Dendritic cell treated with granulocyte-macrophage colony-stimulating factor and Interleukin-4, amounts not matched to agents 40 ng/mL and 50 ng/mL, for 4 days (primary cell): ENCODE measurements at regions not wholly inside any gene's neighbourhood (a gene's known extent, or its start where the extent isn't known, plus 50 kb on each side); places are given as distances from the start of the nearest gene placed in this dataset.
"Not testable (repeated sequence)": the region's sequence is repeated elsewhere in the genome, so short reads cannot be mapped to it uniquely, and the experiment has no call there.

Source experiments
- H3K27ac Mint-ChIP-seq: one replicate; pipeline ENCODE4 v1.8.0; 2022; ENCODE audit warnings: mild to moderate bottlenecking, mixed read lengths
- H3K27me3 Mint-ChIP-seq: one replicate; pipeline ENCODE4 v1.8.0; 2022; ENCODE audit warnings: mild to moderate bottlenecking, mixed read lengths
- H3K36me3 Mint-ChIP-seq: one replicate; pipeline ENCODE4 v1.8.0; 2022; ENCODE audit warnings: low read depth, mixed read lengths
- H3K4me1 Mint-ChIP-seq: one replicate; pipeline ENCODE4 v1.8.0; 2022; ENCODE audit warnings: low read depth, mixed read lengths
- H3K4me3 Mint-ChIP-seq: one replicate; pipeline ENCODE4 v1.8.0; 2022; ENCODE audit warnings: mild to moderate bottlenecking, moderate library complexity, mixed read lengths
- H3K9me3 Mint-ChIP-seq: one replicate; pipeline ENCODE4 v1.8.0; 2022; ENCODE audit warnings: mixed read lengths
- intact Hi-C: fragments of 100-400 bp; cut with micrococcal nuclease; formaldehyde crosslinking; loops from one replicate; pipeline ENCODE4 v1.15.0; 2022

DNA sequence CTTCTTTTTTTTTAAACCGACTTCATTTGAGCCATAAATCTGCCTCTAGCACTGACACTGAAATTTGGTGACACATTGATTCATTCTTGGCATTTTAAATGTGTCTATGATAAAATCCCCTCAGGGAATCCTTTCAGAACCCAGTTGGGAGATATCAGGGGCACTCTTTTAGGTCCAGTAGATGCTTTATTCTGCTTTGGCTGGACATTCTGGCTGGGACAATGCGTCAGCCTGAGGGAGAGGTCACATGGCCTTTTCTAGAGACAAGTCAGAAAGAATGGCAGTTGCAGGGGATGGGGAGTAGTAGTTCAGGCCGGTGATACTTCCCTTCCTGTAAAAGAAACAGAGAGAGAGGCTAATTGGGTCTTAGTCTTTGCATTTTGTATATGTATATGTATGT is 63.1 kb downstream of the TRIM43 start:
- H3K4me1 Mint-ChIP-seq, H3K27me3 Mint-ChIP-seq, intact Hi-C loops, H3K36me3 Mint-ChIP-seq, H3K9me3 Mint-ChIP-seq, H3K4me3 Mint-ChIP-seq, H3K27ac Mint-ChIP-seq: not testable (repeated sequence)

- H3K27me3 Mint-ChIP-seq, H3K4me1 Mint-ChIP-seq, intact Hi-C loops, H3K9me3 Mint-ChIP-seq, H3K4me3 Mint-ChIP-seq, H3K27ac Mint-ChIP-seq, H3K36me3 Mint-ChIP-seq: not testable (repeated sequence)
These were observed 64.8 kb downstream of the TRIM43 start for GRCh38 chr2:95656553-95656952.

DNA sequence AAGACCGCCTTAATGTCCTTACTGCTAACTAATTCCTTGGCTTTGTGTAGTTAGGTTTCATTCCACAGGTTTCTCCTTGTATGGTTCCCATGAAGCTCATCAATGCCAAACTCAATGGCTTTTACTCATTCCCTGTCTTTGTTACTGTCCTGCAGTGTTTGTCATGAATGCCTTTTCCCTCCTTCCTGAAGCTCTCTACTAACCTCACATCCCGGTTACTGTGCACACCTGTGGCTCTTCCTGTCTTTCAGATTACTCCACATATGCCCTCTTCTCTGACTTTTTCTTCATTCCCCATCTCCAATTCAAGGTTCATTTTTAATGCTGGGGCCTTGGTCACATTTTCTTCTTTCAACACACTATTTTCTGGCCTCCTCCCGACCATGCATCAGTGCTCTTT is 66.1 kb downstream of the TRIM43 start:
- H3K4me3 Mint-ChIP-seq, H3K27ac Mint-ChIP-seq, H3K9me3 Mint-ChIP-seq, H3K36me3 Mint-ChIP-seq, intact Hi-C loops, H3K4me1 Mint-ChIP-seq, H3K27me3 Mint-ChIP-seq: not testable (repeated sequence)

GRCh38 chr2:95660766-95661562 is 69.2 kb downstream of the TRIM43 start:
- not testable (repeated sequence) for H3K4me3 Mint-ChIP-seq, H3K27ac Mint-ChIP-seq

DNA sequence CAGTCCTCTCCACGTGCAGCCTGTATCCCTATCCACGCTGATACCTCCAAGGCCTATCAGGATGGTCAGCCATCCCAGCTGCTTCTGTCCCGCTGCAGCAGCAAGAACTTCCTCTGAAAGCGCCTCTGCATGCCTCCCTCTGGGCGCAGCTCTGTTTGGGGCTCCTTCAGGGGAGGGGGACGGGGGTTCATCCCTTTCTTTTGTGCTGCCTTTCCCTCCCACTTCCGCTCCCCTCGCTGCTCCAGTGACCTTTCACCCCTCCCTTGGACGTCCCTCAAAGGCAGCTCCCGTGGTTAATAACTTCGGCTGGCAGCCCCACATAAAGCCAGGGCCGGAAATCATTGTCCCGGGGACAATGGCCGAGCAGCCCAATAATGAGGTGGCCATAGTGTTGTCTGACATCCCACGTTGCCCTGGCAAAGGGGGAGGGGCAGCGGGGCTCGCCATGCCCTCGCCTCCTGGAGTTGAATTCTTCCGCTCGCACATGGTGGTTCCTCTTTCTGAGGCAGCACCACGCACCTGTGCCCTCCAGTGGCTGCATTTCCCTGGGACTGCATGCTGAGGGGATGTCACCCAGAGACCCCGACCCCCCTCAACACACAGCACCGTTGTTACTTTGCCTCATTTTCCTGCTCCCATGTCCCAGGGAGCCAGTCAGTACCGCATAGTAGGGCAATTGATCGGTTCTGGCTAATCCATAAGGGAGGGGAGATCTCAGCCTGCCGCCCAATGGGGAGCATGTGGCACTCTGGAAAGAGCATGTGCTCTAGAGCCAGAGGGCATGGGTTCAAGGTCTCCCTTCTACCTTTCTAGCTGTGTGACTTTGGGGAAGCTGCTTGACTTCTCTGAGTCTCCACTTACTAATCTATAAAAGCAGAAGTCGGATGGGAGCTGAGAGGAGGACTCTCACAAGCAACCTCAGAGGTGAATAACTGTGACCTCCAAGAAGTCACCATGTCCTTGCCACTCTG is 72.0 kb downstream of the TRIM43 start:
- H3K27me3 Mint-ChIP-seq, H3K27ac Mint-ChIP-seq, intact Hi-C loops, H3K4me3 Mint-ChIP-seq, H3K4me1 Mint-ChIP-seq, H3K36me3 Mint-ChIP-seq, H3K9me3 Mint-ChIP-seq: not testable (repeated sequence)

More at GRCh38 chr2:95660766-95661562, 69.2 kb downstream of the TRIM43 start:
- H3K36me3 Mint-ChIP-seq, H3K27me3 Mint-ChIP-seq, intact Hi-C loops, H3K9me3 Mint-ChIP-seq, H3K4me1 Mint-ChIP-seq: not testable (repeated sequence)

- intact Hi-C loops, H3K27ac Mint-ChIP-seq, H3K4me3 Mint-ChIP-seq, H3K27me3 Mint-ChIP-seq, H3K9me3 Mint-ChIP-seq, H3K36me3 Mint-ChIP-seq, H3K4me1 Mint-ChIP-seq: not testable (repeated sequence)
These were observed 74.8 kb downstream of the TRIM43 start for GRCh38 chr2:95666636-95667035.

DNA sequence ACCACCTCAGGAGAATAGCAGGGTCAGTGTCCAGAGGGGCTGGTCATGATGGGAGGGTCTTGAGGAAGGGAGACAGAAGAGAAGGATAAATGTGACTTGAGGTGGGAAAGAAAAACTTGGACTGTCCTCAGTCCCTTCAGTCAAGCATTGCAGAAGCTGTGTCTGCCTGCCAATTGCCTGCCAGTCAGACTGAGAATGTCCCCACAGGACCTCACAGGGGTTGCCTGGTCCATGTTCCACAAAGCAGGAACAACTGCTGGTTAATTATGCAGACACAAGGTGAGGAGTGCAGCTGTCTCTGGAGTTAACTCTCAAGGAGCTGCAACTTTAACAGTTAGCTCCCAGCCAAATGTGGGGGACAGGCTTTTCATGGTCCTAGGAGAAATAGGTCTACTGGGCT is 75.7 kb downstream of the TRIM43 start:
- peaks cover 6% of the 10 kb centered on the region for H3K27me3 Mint-ChIP-seq
- no peaks in the 10 kb centered on the region for H3K9me3 Mint-ChIP-seq
- H3K36me3 Mint-ChIP-seq: no peaks in the 10 kb centered on the region
- H3K27ac Mint-ChIP-seq: no peak overlapping the region
- intact Hi-C loops: no loop called here
- no peak overlapping the region for H3K4me3 Mint-ChIP-seq
- H3K4me1 Mint-ChIP-seq: peaks cover 7% of the 10 kb centered on the region

- H3K27me3 Mint-ChIP-seq, intact Hi-C loops, H3K4me3 Mint-ChIP-seq, H3K36me3 Mint-ChIP-seq, H3K9me3 Mint-ChIP-seq, H3K4me1 Mint-ChIP-seq, H3K27ac Mint-ChIP-seq: not testable (repeated sequence)
These were observed 77.1 kb downstream of the TRIM43 start for GRCh38 chr2:95668934-95669333.

- peaks cover 7% of the 10 kb centered on the region for H3K4me1 Mint-ChIP-seq
- no peaks in the 10 kb centered on the region for H3K36me3 Mint-ChIP-seq
- peaks cover 7% of the 10 kb centered on the region for H3K27me3 Mint-ChIP-seq
- H3K4me3 Mint-ChIP-seq: no peak overlapping the region
- H3K27ac Mint-ChIP-seq: no peak overlapping the region
- no peaks in the 10 kb centered on the region for H3K9me3 Mint-ChIP-seq
- intact Hi-C loops: no loop called here
These were observed 77.7 kb downstream of the TRIM43 start for GRCh38 chr2:95669441-95669991.

- intact Hi-C loops: no loop called here
- no peak overlapping the region for H3K4me3 Mint-ChIP-seq
- H3K36me3 Mint-ChIP-seq: no peaks in the 10 kb centered on the region
- H3K27me3 Mint-ChIP-seq: peaks cover 7% of the 10 kb centered on the region
- H3K9me3 Mint-ChIP-seq: no peaks in the 10 kb centered on the region
- no peak overlapping the region for H3K27ac Mint-ChIP-seq
- peaks cover 7% of the 10 kb centered on the region for H3K4me1 Mint-ChIP-seq
These were observed 78.4 kb downstream of the TRIM43 start for GRCh38 chr2:95670167-95670566.

DNA sequence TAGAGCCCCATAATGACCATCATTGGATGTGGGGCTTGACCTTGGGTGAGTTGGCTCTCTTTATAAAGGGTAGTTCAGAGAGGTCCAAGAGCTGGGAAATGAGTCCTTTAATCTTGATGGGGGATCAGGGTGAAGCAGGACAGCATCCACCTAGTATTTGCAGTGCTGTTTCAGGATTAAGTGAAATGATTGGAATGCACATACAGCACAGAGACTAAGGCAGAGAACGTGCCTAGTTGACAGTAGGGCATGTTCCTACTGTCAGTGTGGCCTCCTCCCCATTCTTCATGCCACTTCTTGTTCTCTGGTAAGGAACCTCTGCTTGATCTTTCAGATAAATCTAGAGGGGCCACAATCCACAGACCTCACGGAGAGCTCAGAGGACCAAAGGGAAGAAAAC is 78.9 kb downstream of the TRIM43 start:
- intact Hi-C loops: no loop called here
- H3K36me3 Mint-ChIP-seq: no peaks in the 10 kb centered on the region
- H3K9me3 Mint-ChIP-seq: no peaks in the 10 kb centered on the region
- peaks cover 7% of the 10 kb centered on the region for H3K27me3 Mint-ChIP-seq
- no peak overlapping the region for H3K4me3 Mint-ChIP-seq
- H3K27ac Mint-ChIP-seq: no peak overlapping the region
- H3K4me1 Mint-ChIP-seq: peaks cover 7% of the 10 kb centered on the region

DNA sequence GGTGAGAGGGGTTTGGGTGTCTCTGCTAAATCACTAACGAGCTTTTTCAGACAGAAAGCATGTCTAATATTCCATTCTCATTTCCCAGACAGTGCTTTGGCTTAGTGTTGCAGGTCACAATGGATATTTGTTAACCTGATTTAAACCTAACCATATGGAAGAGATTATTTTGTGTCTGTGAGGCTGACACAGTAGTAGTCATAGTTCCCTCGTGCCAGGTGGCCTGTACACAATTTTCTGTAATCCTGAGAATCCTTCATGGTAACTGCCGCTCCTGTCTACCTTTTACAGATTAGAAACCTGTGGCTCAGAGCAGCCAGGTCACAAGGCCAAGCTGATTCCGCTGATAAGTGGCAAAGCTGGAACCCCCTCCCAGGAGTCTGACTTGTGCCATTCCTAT is 79.4 kb downstream of the TRIM43 start:
- H3K36me3 Mint-ChIP-seq, intact Hi-C loops, H3K4me1 Mint-ChIP-seq, H3K4me3 Mint-ChIP-seq, H3K27me3 Mint-ChIP-seq, H3K9me3 Mint-ChIP-seq, H3K27ac Mint-ChIP-seq: not testable (repeated sequence)

DNA sequence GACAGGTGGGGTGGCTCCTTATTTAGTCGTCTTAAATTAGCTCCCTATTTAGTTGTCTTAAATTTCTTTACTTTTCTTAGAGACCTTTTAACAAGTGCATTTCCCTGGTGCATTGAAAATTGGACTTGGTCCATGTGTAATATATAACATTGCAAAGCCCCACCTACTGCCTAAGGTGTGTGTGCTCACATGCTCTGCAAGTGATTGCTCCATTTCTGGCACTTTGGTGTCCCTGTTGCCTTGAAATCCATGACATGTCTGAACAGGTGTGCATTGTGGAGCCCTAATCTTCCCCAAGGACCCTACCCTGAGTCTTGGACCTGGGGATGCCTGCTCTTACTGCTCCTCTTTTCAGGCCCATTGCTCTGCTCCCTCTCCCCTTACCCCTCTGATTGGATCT is 80.2 kb downstream of the TRIM43 start:
- H3K27me3 Mint-ChIP-seq, intact Hi-C loops, H3K4me1 Mint-ChIP-seq, H3K4me3 Mint-ChIP-seq, H3K27ac Mint-ChIP-seq, H3K9me3 Mint-ChIP-seq, H3K36me3 Mint-ChIP-seq: not testable (repeated sequence)

DNA sequence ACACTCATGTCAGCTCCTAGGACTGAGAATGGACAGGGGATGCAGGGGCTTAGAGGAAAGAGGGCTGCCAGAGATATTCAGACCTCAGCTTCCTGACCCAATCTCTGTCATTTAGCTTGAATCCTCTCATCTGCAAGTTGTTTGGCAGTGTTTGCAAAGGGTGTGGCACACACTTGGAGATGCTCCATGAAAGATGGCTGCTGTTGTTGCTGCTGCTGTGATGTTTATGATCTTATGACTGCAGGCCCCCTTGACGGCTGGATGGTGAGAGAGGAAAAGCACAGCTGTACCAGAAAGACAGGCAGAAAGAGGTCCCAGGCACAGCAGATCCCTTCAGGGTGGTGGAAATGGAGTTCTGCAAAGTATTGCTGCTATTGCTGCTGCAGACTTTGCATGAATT is 80.7 kb downstream of the TRIM43 start:
- intact Hi-C loops, H3K27ac Mint-ChIP-seq, H3K36me3 Mint-ChIP-seq, H3K4me1 Mint-ChIP-seq, H3K9me3 Mint-ChIP-seq, H3K4me3 Mint-ChIP-seq, H3K27me3 Mint-ChIP-seq: not testable (repeated sequence)
